Keratinocyte (primary cell): ENCODE measurements at regions not wholly inside any gene's neighbourhood (a gene's known extent, or its start where the extent isn't known, plus 50 kb on each side); places are given as distances from the start of the nearest gene placed in this dataset.

Experiments
- EZH2 ChIP-seq: IDR thresholded peaks from one replicate; pipeline ENCODE4 v1.6.1; 2012; ENCODE audit warnings: inconsistent platforms, mild to moderate bottlenecking, low read length, moderate library complexity
- TF ChIP-seq, protein P1 (sequence below), 3 experiments: IDR thresholded peaks in 1 of 3; conservative IDR thresholded peaks in 1 of 3; optimal IDR thresholded peaks in 1 of 3; 2 replicates in 2 of 3; 3 replicates in 1 of 3; pipeline versions ENCODE3 to v1.5.1; 2011; ENCODE audit warnings: low read length in 3 of 3, mild to moderate bottlenecking in 3 of 3, moderate library complexity in 2 of 3, control low read depth in 1 of 3, inconsistent platforms in 1 of 3; ENCODE audit not compliant: insufficient read depth in 2 of 3; ENCODE audit errors: extremely low read depth in 1 of 3

DNA sequence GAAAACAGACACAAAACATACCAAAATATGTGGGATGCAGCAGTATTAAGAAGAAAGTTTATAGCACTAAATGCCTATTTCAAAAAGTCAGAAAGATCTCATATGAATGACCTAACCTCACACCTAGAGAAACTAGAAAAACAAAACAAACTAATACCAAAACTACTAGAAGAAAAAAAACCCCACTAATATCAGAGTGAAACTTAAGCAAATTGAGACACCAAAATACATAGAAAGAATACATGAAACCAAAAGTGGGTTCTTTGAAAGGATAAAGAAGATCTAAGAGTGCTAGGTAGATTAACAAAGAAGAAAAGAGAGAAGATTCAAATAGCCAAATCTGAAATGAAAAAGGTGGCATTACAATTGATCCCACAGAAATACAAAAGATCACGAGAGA, 494.1 kb downstream of the SH2D4B start:
- TF ChIP-seq, protein P1, sequence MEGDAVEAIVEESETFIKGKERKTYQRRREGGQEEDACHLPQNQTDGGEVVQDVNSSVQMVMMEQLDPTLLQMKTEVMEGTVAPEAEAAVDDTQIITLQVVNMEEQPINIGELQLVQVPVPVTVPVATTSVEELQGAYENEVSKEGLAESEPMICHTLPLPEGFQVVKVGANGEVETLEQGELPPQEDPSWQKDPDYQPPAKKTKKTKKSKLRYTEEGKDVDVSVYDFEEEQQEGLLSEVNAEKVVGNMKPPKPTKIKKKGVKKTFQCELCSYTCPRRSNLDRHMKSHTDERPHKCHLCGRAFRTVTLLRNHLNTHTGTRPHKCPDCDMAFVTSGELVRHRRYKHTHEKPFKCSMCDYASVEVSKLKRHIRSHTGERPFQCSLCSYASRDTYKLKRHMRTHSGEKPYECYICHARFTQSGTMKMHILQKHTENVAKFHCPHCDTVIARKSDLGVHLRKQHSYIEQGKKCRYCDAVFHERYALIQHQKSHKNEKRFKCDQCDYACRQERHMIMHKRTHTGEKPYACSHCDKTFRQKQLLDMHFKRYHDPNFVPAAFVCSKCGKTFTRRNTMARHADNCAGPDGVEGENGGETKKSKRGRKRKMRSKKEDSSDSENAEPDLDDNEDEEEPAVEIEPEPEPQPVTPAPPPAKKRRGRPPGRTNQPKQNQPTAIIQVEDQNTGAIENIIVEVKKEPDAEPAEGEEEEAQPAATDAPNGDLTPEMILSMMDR (optimal IDR thresholded peaks at IDR 0.05 in 1 of 3, IDR thresholded peaks at IDR 0.05 in 1 of 3, conservative IDR thresholded peaks at IDR 0.05 in 1 of 3; ENCODE audit: extremely low read depth in 1 of 3, insufficient read depth in 2 of 3, low read length in 3 of 3) = no peak
- no peak for TF ChIP-seq EZH2
